ENCODE measurements at regions not wholly inside any gene's neighbourhood (a gene's known extent, or its start where the extent isn't known, plus 50 kb on each side); places are given as distances from the start of the nearest gene placed in this dataset.

DNA sequence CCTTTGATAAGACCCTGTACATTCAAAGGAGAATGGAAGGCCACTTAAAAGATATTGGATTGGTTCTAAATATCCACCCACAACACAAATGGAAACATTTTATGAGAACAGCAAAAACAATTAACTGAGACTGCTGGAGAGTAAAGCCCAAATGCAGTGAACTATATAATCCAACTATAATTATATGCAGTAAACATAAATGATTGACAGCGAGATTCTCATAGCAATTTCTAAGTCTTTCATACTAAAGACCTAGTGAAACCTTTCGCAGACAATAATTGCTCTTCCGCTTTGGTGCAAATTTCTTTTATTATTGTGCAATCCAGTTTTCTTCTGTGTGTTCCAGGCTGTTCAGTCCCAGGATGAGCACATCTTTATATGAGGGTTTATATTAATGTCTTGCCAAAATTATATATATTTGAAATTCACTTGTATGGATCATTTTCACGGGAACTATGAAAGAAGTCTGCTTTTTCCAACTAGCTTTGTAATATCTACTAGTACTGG is 190.9 kb downstream of the ST6GAL2 start:
- Histone ChIP-seq H3K4me1 (no peaks in the 10 kb centered on the region), H3K9me3 (no peaks in the 10 kb centered on the region), H3K36me3 (no peaks in the 10 kb centered on the region), H3K27me3 (no peaks in the 10 kb centered on the region), H3K4me3 (ENCODE audit: low read depth, low read length) (no peak overlapping the region)
- DNase-seq = no peak
- TF ChIP-seq, protein P1, sequence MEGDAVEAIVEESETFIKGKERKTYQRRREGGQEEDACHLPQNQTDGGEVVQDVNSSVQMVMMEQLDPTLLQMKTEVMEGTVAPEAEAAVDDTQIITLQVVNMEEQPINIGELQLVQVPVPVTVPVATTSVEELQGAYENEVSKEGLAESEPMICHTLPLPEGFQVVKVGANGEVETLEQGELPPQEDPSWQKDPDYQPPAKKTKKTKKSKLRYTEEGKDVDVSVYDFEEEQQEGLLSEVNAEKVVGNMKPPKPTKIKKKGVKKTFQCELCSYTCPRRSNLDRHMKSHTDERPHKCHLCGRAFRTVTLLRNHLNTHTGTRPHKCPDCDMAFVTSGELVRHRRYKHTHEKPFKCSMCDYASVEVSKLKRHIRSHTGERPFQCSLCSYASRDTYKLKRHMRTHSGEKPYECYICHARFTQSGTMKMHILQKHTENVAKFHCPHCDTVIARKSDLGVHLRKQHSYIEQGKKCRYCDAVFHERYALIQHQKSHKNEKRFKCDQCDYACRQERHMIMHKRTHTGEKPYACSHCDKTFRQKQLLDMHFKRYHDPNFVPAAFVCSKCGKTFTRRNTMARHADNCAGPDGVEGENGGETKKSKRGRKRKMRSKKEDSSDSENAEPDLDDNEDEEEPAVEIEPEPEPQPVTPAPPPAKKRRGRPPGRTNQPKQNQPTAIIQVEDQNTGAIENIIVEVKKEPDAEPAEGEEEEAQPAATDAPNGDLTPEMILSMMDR (IDR thresholded peaks at IDR 0.05; ENCODE audit: low read depth, low read length) = no peak

DNA sequence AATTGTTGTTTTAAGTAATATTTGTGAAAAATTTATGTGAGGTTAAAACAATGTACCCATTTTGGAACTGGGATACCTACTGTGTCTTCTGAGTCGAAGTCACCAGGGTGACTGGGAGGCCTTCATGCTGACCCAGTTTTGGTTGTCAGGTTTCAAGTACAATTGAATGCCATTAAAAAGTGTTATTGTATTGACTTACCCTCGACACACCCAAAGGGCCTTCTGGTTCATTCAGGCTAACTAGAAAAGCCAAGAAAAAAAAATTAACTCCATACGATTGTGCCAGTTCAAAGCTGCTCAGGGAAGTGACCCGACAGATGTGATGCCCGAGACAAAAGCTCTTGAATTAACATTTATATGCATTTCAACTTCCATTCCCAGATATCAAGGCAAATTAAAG is 190.0 kb downstream of the ST6GAL2 start:
- H3K9me3 ChIP-seq = no peaks in the 10 kb centered on the region
- no peak overlapping the region for H3K4me3 ChIP-seq (ENCODE audit: low read depth, low read length)
- DNase-seq = no peak
- H3K27me3 ChIP-seq = no peaks in the 10 kb centered on the region
- TF ChIP-seq, protein P1 (IDR thresholded peaks at IDR 0.05; ENCODE audit: low read depth, low read length) = no peak
- H3K36me3 ChIP-seq = no peaks in the 10 kb centered on the region
- H3K4me1 ChIP-seq = no peaks in the 10 kb centered on the region

DNA sequence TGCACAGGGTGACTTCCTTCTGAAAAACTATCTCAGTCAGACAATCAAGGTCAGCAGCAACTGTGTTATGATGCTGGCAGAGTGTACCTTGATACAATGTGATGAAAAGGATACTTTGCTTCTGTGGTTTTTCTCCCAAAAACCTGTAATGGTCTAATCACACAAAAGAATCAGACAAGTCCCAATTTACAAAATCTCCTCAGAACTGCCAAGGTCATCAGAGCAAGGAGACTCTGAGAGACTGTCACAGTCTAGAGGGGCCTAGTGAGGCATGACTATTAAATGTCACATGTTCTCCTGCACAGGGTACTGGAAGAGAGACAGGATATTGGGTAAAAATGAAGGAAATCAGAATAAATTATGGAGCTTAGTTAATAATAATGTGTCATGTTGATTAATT is 185.4 kb downstream of the ST6GAL2 start:
- TF ChIP-seq, protein P1 (IDR thresholded peaks at IDR 0.05; ENCODE audit: low read depth, low read length) = no peak
- Histone ChIP-seq H3K4me1 (no peaks in the 10 kb centered on the region), H3K9me3 (no peaks in the 10 kb centered on the region), H3K27me3 (no peaks in the 10 kb centered on the region), H3K4me3 (ENCODE audit: low read depth, low read length) (no peak overlapping the region), H3K36me3 (no peaks in the 10 kb centered on the region)
- DNase-seq = no peak

DNA sequence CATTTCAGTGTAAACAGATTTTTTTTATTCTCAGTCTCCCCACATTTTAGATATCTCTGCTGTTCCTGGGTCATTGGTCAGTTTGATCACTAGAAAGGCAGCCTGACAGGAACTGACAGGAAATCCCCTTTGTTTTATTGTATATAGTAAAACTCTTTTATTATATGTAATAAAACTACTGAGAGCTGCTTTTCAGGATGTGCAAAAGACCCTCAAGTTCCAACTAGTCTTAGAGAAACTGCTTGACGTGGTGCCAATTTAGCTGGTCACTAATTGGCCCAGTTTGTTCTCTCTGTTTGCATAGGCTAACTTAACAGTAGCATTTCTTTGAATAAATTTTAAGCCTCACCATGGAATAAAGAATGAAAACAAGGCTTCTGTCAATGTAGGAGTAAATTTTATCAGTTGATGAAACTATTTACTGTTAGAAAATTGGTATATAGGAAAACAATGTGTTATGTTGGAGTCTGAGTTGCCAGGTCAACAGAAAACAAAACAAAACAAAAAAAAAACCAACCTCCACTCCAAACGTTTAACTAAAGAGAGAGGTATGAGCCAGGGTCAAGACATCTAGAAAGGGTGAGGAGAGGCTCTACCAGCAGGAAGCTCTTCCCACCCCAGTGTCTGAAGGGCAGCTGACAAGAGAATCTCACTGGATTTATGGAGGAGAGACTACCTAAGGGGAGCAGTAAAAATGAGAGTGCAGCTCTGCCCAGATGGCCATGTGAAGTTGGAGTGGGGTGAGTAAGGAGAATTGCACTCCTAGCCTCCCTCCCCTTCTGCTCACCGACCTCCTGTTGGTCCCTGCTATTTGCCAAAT is 184.6 kb downstream of the ST6GAL2 start:
- Histone ChIP-seq H3K4me1 (no peaks in the 10 kb centered on the region), H3K36me3 (no peaks in the 10 kb centered on the region), H3K9me3 (no peaks in the 10 kb centered on the region), H3K27me3 (no peaks in the 10 kb centered on the region), H3K4me3 (ENCODE audit: low read depth, low read length) (no peak overlapping the region)
- no peak for DNase-seq
- TF ChIP-seq, protein P1 (IDR thresholded peaks at IDR 0.05; ENCODE audit: low read depth, low read length) = no peak

DNA sequence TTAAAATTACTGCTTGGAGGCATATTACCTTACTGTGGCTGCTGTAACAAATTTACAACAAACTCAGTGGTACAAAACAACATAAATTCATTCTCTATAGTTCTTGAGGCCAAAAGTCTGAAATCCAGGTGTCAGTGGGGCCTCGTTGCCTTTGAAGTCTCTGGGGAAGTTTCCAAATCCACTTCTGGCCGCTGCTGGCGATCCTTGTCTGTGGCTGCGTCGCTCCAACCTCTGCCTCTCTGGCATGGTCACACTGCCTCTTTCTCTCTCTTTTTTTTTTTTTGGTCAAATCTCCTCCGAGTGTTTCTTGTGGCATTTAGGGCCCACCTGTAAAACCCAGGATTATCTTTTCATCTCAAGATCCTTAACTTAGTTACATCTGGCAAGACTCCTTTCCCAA is 182.8 kb downstream of the ST6GAL2 start:
- no peak for DNase-seq
- Histone ChIP-seq H3K36me3 (no peaks in the 10 kb centered on the region), H3K4me1 (no peaks in the 10 kb centered on the region), H3K9me3 (no peaks in the 10 kb centered on the region), H3K27me3 (no peaks in the 10 kb centered on the region), H3K4me3 (ENCODE audit: low read depth, low read length) (no peak overlapping the region)
- TF ChIP-seq, protein P1 (IDR thresholded peaks at IDR 0.05; ENCODE audit: low read depth, low read length) = no peak

DNA sequence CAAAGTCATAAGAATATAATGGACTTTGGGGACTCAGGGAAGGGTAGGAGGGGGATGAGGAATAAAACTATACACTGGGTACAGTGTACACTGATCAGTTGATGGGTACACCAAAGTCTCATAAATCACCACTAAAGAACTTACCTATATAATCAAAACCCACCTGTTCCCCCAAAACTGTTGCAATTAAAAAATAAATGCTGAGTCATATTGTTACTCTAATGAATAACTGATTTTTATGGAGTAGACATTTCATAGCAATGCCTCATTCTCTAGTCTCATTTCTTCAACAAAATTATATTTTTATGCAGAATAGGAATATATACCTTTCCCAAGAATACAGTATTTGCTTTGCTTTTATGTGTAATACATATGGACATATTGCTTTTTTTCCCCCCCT is 181.2 kb downstream of the ST6GAL2 start:
- TF ChIP-seq, protein P1 (IDR thresholded peaks at IDR 0.05; ENCODE audit: low read depth, low read length) = no peak
- no peaks in the 10 kb centered on the region for H3K9me3 ChIP-seq
- DNase-seq = no peak
- H3K27me3 ChIP-seq = no peaks in the 10 kb centered on the region
- H3K4me3 ChIP-seq (ENCODE audit: low read depth, low read length) = no peak overlapping the region
- H3K4me1 ChIP-seq = no peaks in the 10 kb centered on the region
- no peaks in the 10 kb centered on the region for H3K36me3 ChIP-seq

Measured in BE2C (cell line).